Colonic mucosa (tissue), 4 donors: ENCODE measurements at regions not wholly inside any gene's neighbourhood (a gene's known extent, or its start where the extent isn't known, plus 50 kb on each side); places are given as distances from the start of the nearest gene placed in this dataset.

ENCODE experiments used
- DNase-seq: peaks from one replicate; pipeline ENCODE4 v3.0.0-alpha.2; 2020
- H3K27ac ChIP-seq: fragments of 200-600 bp; one replicate; pipeline ENCODE4 v1.8.0; 2021
- H3K27me3 ChIP-seq: fragments of 200-600 bp; one replicate; pipeline ENCODE4 v1.8.0; 2021
- H3K36me3 ChIP-seq: fragments of 200-600 bp; one replicate; pipeline ENCODE4 v1.8.0; 2021
- H3K4me1 ChIP-seq: fragments of 200-600 bp; one replicate; pipeline ENCODE4 v1.8.0; 2021; ENCODE audit warnings: mild to moderate bottlenecking
- H3K4me3 ChIP-seq: fragments of 200-600 bp; one replicate; pipeline ENCODE4 v1.8.0; 2021
- H3K9ac ChIP-seq, 2 donors: one replicate each; pipeline ENCODE4 v1.7.0; 2013; ENCODE audit warnings: control low read depth in 2 of 2, low read depth in 2 of 2, low read length in 2 of 2
- H3K9me3 ChIP-seq: fragments of 200-600 bp; one replicate; pipeline ENCODE4 v1.8.0; 2021
- intact Hi-C: fragments of 100-400 bp; cut with DNase I; formaldehyde crosslinking; loops from one replicate; pipeline ENCODE4 v1.14.1; 2022
- TF ChIP-seq, protein P1 (sequence below): fragments of 200-600 bp; IDR thresholded peaks from one replicate; pipeline ENCODE4 v1.8.0; 2022; ENCODE audit warnings: antibody characterized with exemption, mild to moderate bottlenecking
- donor health status: healthy.
- donor health status: DM: no; HTN: no; CAD: no.
- donor health status: DM: no; HTN: no; CAD: no.

DNA sequence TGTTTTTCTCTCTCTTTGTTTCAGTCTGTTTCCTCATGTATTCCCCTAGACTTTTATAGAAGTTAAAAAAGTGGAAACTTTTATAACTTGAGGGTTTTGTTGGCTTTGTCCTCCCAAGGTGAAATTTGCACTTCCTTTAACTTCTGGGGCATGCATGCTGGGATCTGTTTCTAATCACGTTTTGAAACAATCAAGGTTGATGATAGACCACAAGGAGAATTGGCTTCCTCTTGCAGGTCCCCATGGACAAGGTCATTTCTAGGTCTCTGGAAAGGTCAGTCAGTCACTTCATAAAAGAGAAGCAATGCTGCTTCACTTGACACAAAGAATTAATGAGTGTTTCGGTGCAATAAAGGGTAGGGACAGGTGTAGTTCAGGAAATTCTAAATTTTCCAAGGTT, 811.8 kb upstream of the CELF2 start:
- H3K27ac ChIP-seq: no peak overlapping the region
- intact Hi-C loops: no loop called here
- no peaks in the 10 kb centered on the region for H3K9me3 ChIP-seq
- no peak for DNase-seq
- no peak overlapping the region for H3K9ac ChIP-seq
- H3K27me3 ChIP-seq: no peaks in the 10 kb centered on the region
- no peaks in the 10 kb centered on the region for H3K36me3 ChIP-seq
- H3K4me1 ChIP-seq: no peaks in the 10 kb centered on the region
- TF ChIP-seq, protein P1, sequence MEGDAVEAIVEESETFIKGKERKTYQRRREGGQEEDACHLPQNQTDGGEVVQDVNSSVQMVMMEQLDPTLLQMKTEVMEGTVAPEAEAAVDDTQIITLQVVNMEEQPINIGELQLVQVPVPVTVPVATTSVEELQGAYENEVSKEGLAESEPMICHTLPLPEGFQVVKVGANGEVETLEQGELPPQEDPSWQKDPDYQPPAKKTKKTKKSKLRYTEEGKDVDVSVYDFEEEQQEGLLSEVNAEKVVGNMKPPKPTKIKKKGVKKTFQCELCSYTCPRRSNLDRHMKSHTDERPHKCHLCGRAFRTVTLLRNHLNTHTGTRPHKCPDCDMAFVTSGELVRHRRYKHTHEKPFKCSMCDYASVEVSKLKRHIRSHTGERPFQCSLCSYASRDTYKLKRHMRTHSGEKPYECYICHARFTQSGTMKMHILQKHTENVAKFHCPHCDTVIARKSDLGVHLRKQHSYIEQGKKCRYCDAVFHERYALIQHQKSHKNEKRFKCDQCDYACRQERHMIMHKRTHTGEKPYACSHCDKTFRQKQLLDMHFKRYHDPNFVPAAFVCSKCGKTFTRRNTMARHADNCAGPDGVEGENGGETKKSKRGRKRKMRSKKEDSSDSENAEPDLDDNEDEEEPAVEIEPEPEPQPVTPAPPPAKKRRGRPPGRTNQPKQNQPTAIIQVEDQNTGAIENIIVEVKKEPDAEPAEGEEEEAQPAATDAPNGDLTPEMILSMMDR: no peak
- no peak overlapping the region for H3K4me3 ChIP-seq

DNA sequence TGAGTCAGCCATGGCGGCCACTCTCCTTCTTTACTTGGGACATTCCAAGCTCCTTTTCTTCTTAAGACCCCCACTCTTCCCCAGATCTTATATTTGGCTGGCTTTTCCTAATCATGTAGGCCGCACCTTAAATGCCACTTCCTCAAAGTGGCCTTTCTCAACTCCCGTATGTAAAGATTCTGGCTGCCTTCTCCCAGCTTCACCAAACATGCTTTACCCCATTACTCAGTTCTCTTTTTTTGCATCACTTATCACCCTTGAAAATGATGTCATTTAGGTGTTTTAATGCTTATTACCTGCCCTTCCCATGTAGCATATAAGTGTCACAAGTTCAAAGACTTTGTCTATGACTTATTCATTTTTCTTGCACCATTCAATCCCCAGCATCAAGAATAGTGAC, 810.1 kb upstream of the CELF2 start:
- Histone ChIP-seq H3K4me3 (no peak overlapping the region), H3K9me3 (no peaks in the 10 kb centered on the region), H3K36me3 (no peaks in the 10 kb centered on the region), H3K27me3 (no peaks in the 10 kb centered on the region), H3K9ac (no peak overlapping the region), H3K27ac (no peak overlapping the region), H3K4me1 (no peaks in the 10 kb centered on the region)
- TF ChIP-seq, protein P1: no peak
- intact Hi-C loops: no loop called here
- no peak for DNase-seq

DNA sequence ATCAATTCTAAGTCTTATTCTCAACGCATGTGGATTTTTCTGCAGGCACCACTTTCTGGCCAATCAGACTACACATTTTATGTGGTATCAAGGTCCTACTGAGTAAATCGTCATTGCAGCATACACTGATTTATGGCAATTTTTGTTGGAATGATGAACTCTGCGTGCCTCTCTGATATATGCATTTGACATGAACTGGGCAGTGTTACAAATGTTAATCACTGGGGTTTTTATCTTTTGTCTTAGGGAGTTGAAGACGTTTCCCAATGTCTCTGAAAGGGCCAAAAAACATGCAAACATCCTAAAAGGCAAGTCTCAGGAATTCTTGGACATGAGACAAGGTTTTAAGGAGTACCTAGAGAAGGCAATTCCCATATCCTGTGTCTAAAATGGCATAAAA, 809.5 kb upstream of the CELF2 start:
- Histone ChIP-seq H3K9me3 (no peaks in the 10 kb centered on the region), H3K9ac (no peak overlapping the region), H3K27ac (no peak overlapping the region), H3K27me3 (no peaks in the 10 kb centered on the region), H3K4me1 (no peaks in the 10 kb centered on the region), H3K36me3 (no peaks in the 10 kb centered on the region), H3K4me3 (no peak overlapping the region)
- intact Hi-C loops: no loop called here
- TF ChIP-seq, protein P1: no peak
- DNase-seq: no peak

DNA sequence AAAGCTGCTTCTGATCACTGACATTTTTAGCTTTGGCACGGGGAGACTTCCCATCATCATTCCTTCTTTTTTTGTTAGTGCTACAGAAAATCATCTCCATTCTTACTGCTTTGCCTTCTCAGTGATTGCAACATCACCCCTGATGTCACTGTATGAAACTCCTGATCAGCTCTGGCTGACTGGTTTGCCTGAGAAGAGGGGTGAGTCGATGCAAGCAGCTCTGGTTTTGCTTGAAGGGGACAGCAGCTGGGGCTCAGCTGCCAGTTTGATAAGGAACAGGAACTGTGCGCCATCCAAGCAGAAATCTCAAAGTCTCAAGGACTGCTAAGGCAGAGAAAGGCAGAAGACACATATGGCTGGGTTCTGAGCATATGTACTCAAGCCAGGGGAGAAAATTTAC, 808.5 kb upstream of the CELF2 start:
- no peak overlapping the region for H3K27ac ChIP-seq
- TF ChIP-seq, protein P1: no peak
- H3K27me3 ChIP-seq: no peaks in the 10 kb centered on the region
- intact Hi-C loops: no loop called here
- H3K9me3 ChIP-seq: no peaks in the 10 kb centered on the region
- no peaks in the 10 kb centered on the region for H3K36me3 ChIP-seq
- no peak overlapping the region for H3K4me3 ChIP-seq
- no peaks in the 10 kb centered on the region for H3K4me1 ChIP-seq
- peak; percentile 18 for DNase-seq
- H3K9ac ChIP-seq: no peak overlapping the region

DNA sequence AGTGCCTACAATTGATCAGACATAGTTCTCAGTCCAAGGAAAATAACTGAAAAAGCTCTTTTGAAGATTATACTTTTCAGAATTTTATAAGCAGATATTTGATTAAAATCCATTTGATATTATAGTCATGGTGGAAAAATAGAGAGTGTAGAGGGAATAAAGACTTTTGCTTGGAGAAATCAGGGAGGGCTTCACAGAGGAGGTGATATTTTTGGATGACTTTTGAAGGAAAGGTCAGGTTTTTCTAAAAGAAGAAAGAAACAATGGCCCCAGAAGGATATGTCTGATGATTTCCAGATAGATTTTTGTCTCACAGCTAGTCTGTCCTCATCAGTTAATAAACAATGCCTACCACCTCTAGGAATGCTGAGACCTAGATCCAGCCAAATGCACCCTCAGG, 806.3 kb upstream of the CELF2 start:
- Histone ChIP-seq H3K27me3 (no peaks in the 10 kb centered on the region), H3K4me3 (no peak overlapping the region), H3K36me3 (no peaks in the 10 kb centered on the region), H3K27ac (no peak overlapping the region), H3K9me3 (no peaks in the 10 kb centered on the region), H3K9ac (no peak overlapping the region), H3K4me1 (no peaks in the 10 kb centered on the region)
- TF ChIP-seq, protein P1: no peak
- no peak for DNase-seq
- intact Hi-C loops: no loop called here

DNA sequence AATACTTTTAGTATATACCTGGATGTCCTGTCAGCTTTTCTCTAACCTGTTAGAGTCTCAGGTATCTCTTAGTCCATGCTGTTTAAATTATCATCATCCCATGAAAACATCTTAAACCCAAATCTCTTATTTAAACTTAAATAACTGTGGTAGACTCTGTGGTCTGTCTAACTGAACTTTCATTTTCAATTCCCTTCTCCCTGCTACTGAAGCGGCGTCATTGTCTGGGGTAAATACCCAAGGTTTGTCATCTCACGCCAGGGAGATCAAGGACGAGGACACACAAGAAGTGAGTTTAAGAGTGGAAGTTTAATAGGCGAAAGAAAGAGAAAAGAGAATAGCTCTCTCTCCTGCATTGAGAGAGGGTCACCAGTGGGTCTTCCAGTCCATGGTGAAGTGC, 804.4 kb upstream of the CELF2 start:
- Histone ChIP-seq H3K9me3 (no peaks in the 10 kb centered on the region), H3K4me1 (no peaks in the 10 kb centered on the region), H3K27me3 (no peaks in the 10 kb centered on the region), H3K4me3 (no peak overlapping the region), H3K27ac (no peak overlapping the region), H3K36me3 (no peaks in the 10 kb centered on the region), H3K9ac (no peak overlapping the region)
- TF ChIP-seq, protein P1: no peak
- DNase-seq: no peak
- intact Hi-C loops: no loop called here
